Activated naive CD4-positive, alpha-beta T cell treated with anti-CD3 and anti-CD28 coated beads for 36 hours (primary cell): ENCODE measurements at regions not wholly inside any gene's neighbourhood (a gene's known extent, or its start where the extent isn't known, plus 50 kb on each side); places are given as distances from the start of the nearest gene placed in this dataset.

ENCODE experiments used
- CTCF ChIA-PET: fragments of 350-600 bp; sonication (Branson Sonifier 250); formaldehyde crosslinking; loops from one replicate; lab custom pipeline; 2021; ENCODE audit warnings: antibody characterized with exemption; lab: Charles Lee
- DNase-seq: peaks from one replicate; pipeline ENCODE4 v3.0.0-alpha.2; 2020
- H3K27ac Mint-ChIP-seq: one replicate; pipeline ENCODE4 v1.8.0; 2021; ENCODE audit warnings: mild to moderate bottlenecking, mixed read lengths
- H3K27me3 Mint-ChIP-seq: one replicate; pipeline ENCODE4 v1.8.0; 2021; ENCODE audit warnings: low read depth, mixed read lengths
- H3K36me3 Mint-ChIP-seq: one replicate; pipeline ENCODE4 v1.8.0; 2021; ENCODE audit warnings: low read depth, mixed read lengths
- H3K4me1 Mint-ChIP-seq: one replicate; pipeline ENCODE4 v1.8.0; 2021; ENCODE audit warnings: low read depth, mixed read lengths
- H3K4me3 Mint-ChIP-seq: one replicate; pipeline ENCODE4 v1.8.0; 2021; ENCODE audit warnings: mild to moderate bottlenecking, moderate library complexity, mixed read lengths
- H3K9me3 Mint-ChIP-seq: one replicate; pipeline ENCODE4 v1.8.0; 2021; ENCODE audit warnings: mixed read lengths
- intact Hi-C: fragments of 100-400 bp; cut with micrococcal nuclease; formaldehyde crosslinking; loops from one replicate; pipeline ENCODE4 v1.15.1; 2023

GRCh38 chr12:78395961-78396360 is 468.6 kb upstream of the SYT1 start:
- H3K27ac Mint-ChIP-seq = no peak overlapping the region
- H3K9me3 Mint-ChIP-seq = peaks cover 3% of the 10 kb centered on the region
- intact Hi-C loops = no loop called here
- no peaks in the 10 kb centered on the region for H3K36me3 Mint-ChIP-seq
- CTCF ChIA-PET = no interaction called here
- H3K4me3 Mint-ChIP-seq = no peak overlapping the region
- DNase-seq = no peak
- H3K4me1 Mint-ChIP-seq = no peaks in the 10 kb centered on the region
- no peaks in the 10 kb centered on the region for H3K27me3 Mint-ChIP-seq

- no peaks in the 10 kb centered on the region for H3K4me1 Mint-ChIP-seq
Measured at GRCh38 chr12:78396538-78396937, 468.0 kb upstream of the SYT1 start.

GRCh38 chr12:78398750-78399149 is 465.8 kb upstream of the SYT1 start:
- peaks cover 3% of the 10 kb centered on the region for H3K9me3 Mint-ChIP-seq
- no peaks in the 10 kb centered on the region for H3K27me3 Mint-ChIP-seq
- intact Hi-C loops = no loop called here
- DNase-seq = no peak
- H3K4me3 Mint-ChIP-seq = no peak overlapping the region
- no peak overlapping the region for H3K27ac Mint-ChIP-seq
- CTCF ChIA-PET = no interaction called here
- no peaks in the 10 kb centered on the region for H3K36me3 Mint-ChIP-seq
- no peaks in the 10 kb centered on the region for H3K4me1 Mint-ChIP-seq

More at GRCh38 chr12:78396538-78396937, 468.0 kb upstream of the SYT1 start:
- CTCF ChIA-PET = no interaction called here
- Mint-ChIP-seq H3K36me3 (no peaks in the 10 kb centered on the region), H3K27me3 (no peaks in the 10 kb centered on the region), H3K27ac (no peak overlapping the region), H3K9me3 (peaks cover 3% of the 10 kb centered on the region), H3K4me3 (no peak overlapping the region)
- intact Hi-C loops = no loop called here
- DNase-seq = no peak

- intact Hi-C loops = no loop called here
- no peak overlapping the region for H3K27ac Mint-ChIP-seq
- H3K4me1 Mint-ChIP-seq = no peaks in the 10 kb centered on the region
- no peaks in the 10 kb centered on the region for H3K9me3 Mint-ChIP-seq
- H3K36me3 Mint-ChIP-seq = no peaks in the 10 kb centered on the region
- CTCF ChIA-PET = no interaction called here
- DNase-seq = no peak
- H3K27me3 Mint-ChIP-seq = no peaks in the 10 kb centered on the region
- no peak overlapping the region for H3K4me3 Mint-ChIP-seq
Measured at GRCh38 chr12:78402366-78403134, 462.0 kb upstream of the SYT1 start.

GRCh38 chr12:78403136-78403535 is 461.4 kb upstream of the SYT1 start:
- Mint-ChIP-seq H3K36me3 (no peaks in the 10 kb centered on the region), H3K27me3 (no peaks in the 10 kb centered on the region), H3K27ac (no peak overlapping the region), H3K9me3 (no peaks in the 10 kb centered on the region), H3K4me3 (no peak overlapping the region), H3K4me1 (no peaks in the 10 kb centered on the region)
- DNase-seq = no peak
- CTCF ChIA-PET = interaction anchor here (0.7 kb wide), 1 partner anchor 244 kb away, joined by 3 read pairs; no protein-coding TSS in a partner anchor
- intact Hi-C loops = no loop called here

- no peaks in the 10 kb centered on the region for H3K27me3 Mint-ChIP-seq
- no peak overlapping the region for H3K27ac Mint-ChIP-seq
- H3K4me3 Mint-ChIP-seq = no peak overlapping the region
- DNase-seq = no peak
- no peaks in the 10 kb centered on the region for H3K36me3 Mint-ChIP-seq
- H3K9me3 Mint-ChIP-seq = no peaks in the 10 kb centered on the region
- H3K4me1 Mint-ChIP-seq = no peaks in the 10 kb centered on the region
- intact Hi-C loops = no loop called here
- CTCF ChIA-PET = interaction anchor here (0.7 kb wide), 1 partner anchor 245 kb away, joined by 3 read pairs; no protein-coding TSS in a partner anchor
Measured at GRCh38 chr12:78403681-78404080, 460.9 kb upstream of the SYT1 start.

- intact Hi-C loops = no loop called here
- no peak overlapping the region for H3K27ac Mint-ChIP-seq
- H3K4me3 Mint-ChIP-seq = no peak overlapping the region
- H3K4me1 Mint-ChIP-seq = no peaks in the 10 kb centered on the region
- H3K9me3 Mint-ChIP-seq = no peaks in the 10 kb centered on the region
- H3K27me3 Mint-ChIP-seq = no peaks in the 10 kb centered on the region
- no peaks in the 10 kb centered on the region for H3K36me3 Mint-ChIP-seq
- CTCF ChIA-PET = no interaction called here
- no peak for DNase-seq
Measured at GRCh38 chr12:78406213-78406612, 458.4 kb upstream of the SYT1 start.

GRCh38 chr12:78406828-78407227 is 457.7 kb upstream of the SYT1 start:
- no peak overlapping the region for H3K27ac Mint-ChIP-seq
- no peaks in the 10 kb centered on the region for H3K36me3 Mint-ChIP-seq
- intact Hi-C loops = no loop called here
- CTCF ChIA-PET = no interaction called here
- no peaks in the 10 kb centered on the region for H3K27me3 Mint-ChIP-seq
- no peak overlapping the region for H3K4me3 Mint-ChIP-seq
- H3K9me3 Mint-ChIP-seq = peaks cover 3% of the 10 kb centered on the region
- DNase-seq = no peak
- no peaks in the 10 kb centered on the region for H3K4me1 Mint-ChIP-seq

- Mint-ChIP-seq H3K9me3 (peaks cover 3% of the 10 kb centered on the region), H3K27ac (no peak overlapping the region), H3K4me1 (no peaks in the 10 kb centered on the region), H3K4me3 (no peak overlapping the region), H3K36me3 (no peaks in the 10 kb centered on the region), H3K27me3 (no peaks in the 10 kb centered on the region)
- CTCF ChIA-PET = interaction anchor here (0.6 kb wide), 1 partner anchor 618 kb away, joined by 4 read pairs; no protein-coding TSS in a partner anchor
- intact Hi-C loops = no loop called here
- no peak for DNase-seq
Measured at GRCh38 chr12:78407722-78408121, 456.9 kb upstream of the SYT1 start.

GRCh38 chr12:78414071-78414470 is 450.5 kb upstream of the SYT1 start:
- CTCF ChIA-PET = no interaction called here

GRCh38 chr12:78418919-78419318 is 445.7 kb upstream of the SYT1 start:
- no peaks in the 10 kb centered on the region for H3K36me3 Mint-ChIP-seq
- intact Hi-C loops = no loop called here
- no peak overlapping the region for H3K27ac Mint-ChIP-seq
- no peaks in the 10 kb centered on the region for H3K27me3 Mint-ChIP-seq
- DNase-seq = no peak
- no peaks in the 10 kb centered on the region for H3K4me1 Mint-ChIP-seq
- H3K9me3 Mint-ChIP-seq = peaks cover 3% of the 10 kb centered on the region
- CTCF ChIA-PET = no interaction called here
- H3K4me3 Mint-ChIP-seq = no peak overlapping the region

More at GRCh38 chr12:78414071-78414470, 450.5 kb upstream of the SYT1 start:
- Mint-ChIP-seq H3K4me1 (no peaks in the 10 kb centered on the region), H3K36me3 (no peaks in the 10 kb centered on the region), H3K27ac (no peak overlapping the region), H3K4me3 (no peak overlapping the region), H3K27me3 (no peaks in the 10 kb centered on the region), H3K9me3 (peaks cover 7% of the 10 kb centered on the region)
- intact Hi-C loops = no loop called here
- no peak for DNase-seq

- no peak overlapping the region for H3K4me3 Mint-ChIP-seq
- no peak for DNase-seq
- H3K27ac Mint-ChIP-seq = no peak overlapping the region
- peaks cover 3% of the 10 kb centered on the region for H3K9me3 Mint-ChIP-seq
- H3K36me3 Mint-ChIP-seq = no peaks in the 10 kb centered on the region
- CTCF ChIA-PET = no interaction called here
- H3K4me1 Mint-ChIP-seq = no peaks in the 10 kb centered on the region
- no peaks in the 10 kb centered on the region for H3K27me3 Mint-ChIP-seq
- intact Hi-C loops = no loop called here
Measured at GRCh38 chr12:78419513-78419912, 445.1 kb upstream of the SYT1 start.

- intact Hi-C loops = no loop called here
- Mint-ChIP-seq H3K4me1 (no peaks in the 10 kb centered on the region), H3K36me3 (no peaks in the 10 kb centered on the region), H3K9me3 (no peaks in the 10 kb centered on the region), H3K4me3 (no peak overlapping the region), H3K27me3 (no peaks in the 10 kb centered on the region), H3K27ac (no peak overlapping the region)
- no peak for DNase-seq
- CTCF ChIA-PET = no interaction called here
Measured at GRCh38 chr12:78420991-78421390, 443.6 kb upstream of the SYT1 start.
